ENCODE measurements at regions not wholly inside any gene's neighbourhood (a gene's known extent, or its start where the extent isn't known, plus 50 kb on each side); places are given as distances from the start of the nearest gene placed in this dataset.

DNA sequence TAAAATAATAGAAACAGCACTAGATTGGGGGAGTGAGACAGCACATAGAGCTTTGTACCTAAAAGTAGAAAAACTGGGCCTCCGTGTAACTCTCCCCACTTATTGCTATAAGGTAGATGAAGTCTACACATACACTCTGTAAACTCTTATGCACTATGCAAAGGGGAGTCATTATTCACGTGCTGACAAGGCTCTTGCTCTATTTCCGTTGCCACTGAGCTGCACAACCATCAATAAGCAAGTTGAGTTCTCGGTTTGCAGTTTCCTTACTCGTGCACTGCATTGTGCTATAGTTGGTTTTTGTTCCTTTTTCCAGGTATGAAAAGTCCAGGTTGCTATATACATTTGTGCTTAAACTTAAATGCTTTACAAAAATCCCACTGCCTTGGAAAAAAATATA lies 294.0 kb upstream of the DACH1 start:
- Mint-ChIP-seq H3K4me3 (no peak overlapping the region), H3K27ac (no peak overlapping the region), H3K36me3 (ENCODE audit: low read depth) (no peaks in the 10 kb centered on the region), H3K9me3 (no peaks in the 10 kb centered on the region), H3K27me3 (no peaks in the 10 kb centered on the region), H3K4me1 (ENCODE audit: low read depth) (no peaks in the 10 kb centered on the region)

DNA sequence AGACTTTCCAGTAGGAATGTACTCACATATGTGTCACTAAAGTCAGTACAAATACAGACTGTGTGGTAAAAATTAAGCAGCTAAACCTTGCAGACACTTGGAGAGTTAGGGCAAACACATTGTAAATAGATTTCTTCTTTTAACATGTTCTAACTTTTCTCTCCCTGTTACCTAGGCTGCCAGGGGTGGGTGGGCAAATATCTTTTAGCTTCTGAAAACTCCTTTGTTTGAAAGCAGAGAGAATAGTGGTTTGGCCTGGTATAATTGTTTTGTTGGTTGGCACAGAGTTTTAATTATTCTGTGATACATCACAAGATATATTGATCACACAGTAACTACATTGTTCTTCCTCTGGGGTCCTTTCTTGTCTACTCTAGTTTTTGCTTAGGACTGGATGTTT lies 289.8 kb upstream of the DACH1 start:
- H3K36me3 Mint-ChIP-seq (ENCODE audit: low read depth), result no peaks in the 10 kb centered on the region
- no peaks in the 10 kb centered on the region for H3K27me3 Mint-ChIP-seq
- H3K4me3 Mint-ChIP-seq, result no peak overlapping the region
- H3K4me1 Mint-ChIP-seq (ENCODE audit: low read depth), result no peaks in the 10 kb centered on the region
- no peak overlapping the region for H3K27ac Mint-ChIP-seq
- H3K9me3 Mint-ChIP-seq, result peaks cover 10% of the 10 kb centered on the region

DNA sequence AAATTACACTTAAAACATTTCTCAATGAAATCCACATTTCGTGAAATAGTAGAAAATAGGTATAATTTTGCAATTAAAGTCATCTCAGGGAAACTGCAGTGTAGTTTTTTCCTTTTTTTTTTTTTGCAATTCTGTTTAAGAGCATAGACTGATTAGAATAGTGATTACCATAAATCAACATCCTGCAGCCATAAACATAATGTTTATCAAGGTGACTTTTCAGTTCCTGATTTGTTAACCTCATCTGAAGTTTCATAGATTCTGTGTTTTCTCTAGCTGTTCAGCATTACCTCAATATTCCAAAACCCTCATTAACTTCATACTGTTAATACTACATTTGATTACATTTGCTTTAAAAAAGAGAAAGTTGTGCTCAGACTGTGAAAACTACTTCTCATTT lies 286.3 kb upstream of the DACH1 start:
- Mint-ChIP-seq H3K9me3 (peaks cover 10% of the 10 kb centered on the region), H3K27ac (no peak overlapping the region), H3K4me1 (ENCODE audit: low read depth) (no peaks in the 10 kb centered on the region), H3K4me3 (no peak overlapping the region), H3K36me3 (ENCODE audit: low read depth) (no peaks in the 10 kb centered on the region), H3K27me3 (no peaks in the 10 kb centered on the region)

DNA sequence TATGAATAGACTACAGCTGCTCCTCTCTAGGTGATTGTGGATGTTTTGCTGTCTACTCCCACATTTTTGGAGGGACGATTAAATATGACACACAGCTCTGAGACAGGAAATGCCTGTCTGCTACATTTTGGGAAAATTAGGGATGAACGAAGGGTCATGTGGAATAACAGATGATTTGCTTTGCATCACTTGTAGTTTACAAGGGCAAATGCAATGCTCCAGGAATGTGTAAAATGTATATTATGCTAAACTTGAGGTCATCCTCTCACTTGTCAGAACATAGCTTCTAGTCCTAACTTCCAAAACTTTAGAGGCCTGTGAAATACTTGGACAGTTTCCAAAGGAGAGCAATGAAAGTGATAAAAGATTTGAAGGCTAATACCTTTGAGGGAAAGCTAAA lies 284.2 kb upstream of the DACH1 start:
- Mint-ChIP-seq H3K36me3 (ENCODE audit: low read depth) (no peaks in the 10 kb centered on the region), H3K27ac (no peak overlapping the region), H3K9me3 (peaks cover 10% of the 10 kb centered on the region), H3K27me3 (no peaks in the 10 kb centered on the region), H3K4me3 (no peak overlapping the region), H3K4me1 (ENCODE audit: low read depth) (no peaks in the 10 kb centered on the region)

DNA sequence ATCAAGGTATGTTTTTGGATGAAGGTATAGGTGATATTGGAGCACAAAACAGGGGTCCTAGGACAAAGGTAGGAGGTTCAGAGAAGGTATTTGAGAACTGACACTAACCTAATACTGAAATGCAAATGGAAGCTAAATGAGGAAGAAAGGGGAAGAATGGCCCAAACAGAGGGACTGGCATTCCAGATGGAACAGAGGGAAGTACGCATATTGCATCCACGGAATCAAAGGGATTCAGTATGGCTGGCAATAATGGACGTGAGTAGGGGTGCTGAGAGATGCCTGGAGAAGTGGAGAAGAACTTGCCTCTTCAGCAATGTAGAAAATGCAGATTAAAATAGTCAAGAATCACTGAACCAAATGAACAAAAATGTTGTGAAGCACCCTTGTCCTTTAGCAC lies 283.5 kb upstream of the DACH1 start:
- H3K36me3 Mint-ChIP-seq (ENCODE audit: low read depth), result no peaks in the 10 kb centered on the region
- H3K9me3 Mint-ChIP-seq, result peaks cover 7% of the 10 kb centered on the region

DNA sequence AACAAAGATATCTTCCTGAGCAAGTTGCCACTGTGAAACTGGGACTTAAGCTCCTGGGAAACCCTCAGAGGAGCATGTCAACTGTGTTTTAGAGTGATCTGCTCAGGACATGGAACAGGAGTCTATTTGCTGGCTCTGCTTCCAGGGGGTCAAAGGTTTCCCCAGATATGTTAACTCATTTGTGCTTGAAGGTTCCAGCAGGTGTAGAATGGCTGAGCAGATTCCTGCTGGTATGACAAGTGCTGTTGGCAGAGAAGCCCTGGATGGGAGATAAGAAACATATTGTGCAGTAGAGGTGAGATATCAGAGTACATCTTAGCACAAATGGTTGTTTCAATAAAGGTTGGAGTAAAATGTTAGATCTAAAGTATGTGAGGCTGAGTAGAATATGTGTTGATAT lies 282.7 kb upstream of the DACH1 start:
- no peaks in the 10 kb centered on the region for H3K36me3 Mint-ChIP-seq (ENCODE audit: low read depth)
- peaks cover 3% of the 10 kb centered on the region for H3K9me3 Mint-ChIP-seq
- no peaks in the 10 kb centered on the region for H3K27me3 Mint-ChIP-seq
- H3K27ac Mint-ChIP-seq, result no peak overlapping the region
- H3K4me3 Mint-ChIP-seq, result no peak overlapping the region
- H3K4me1 Mint-ChIP-seq (ENCODE audit: low read depth), result no peaks in the 10 kb centered on the region

More for the DNA sequence above, 283.5 kb upstream of the DACH1 start:
- no peaks in the 10 kb centered on the region for H3K4me1 Mint-ChIP-seq (ENCODE audit: low read depth)
- H3K27me3 Mint-ChIP-seq, result no peaks in the 10 kb centered on the region
- no peak overlapping the region for H3K27ac Mint-ChIP-seq
- H3K4me3 Mint-ChIP-seq, result no peak overlapping the region

DNA sequence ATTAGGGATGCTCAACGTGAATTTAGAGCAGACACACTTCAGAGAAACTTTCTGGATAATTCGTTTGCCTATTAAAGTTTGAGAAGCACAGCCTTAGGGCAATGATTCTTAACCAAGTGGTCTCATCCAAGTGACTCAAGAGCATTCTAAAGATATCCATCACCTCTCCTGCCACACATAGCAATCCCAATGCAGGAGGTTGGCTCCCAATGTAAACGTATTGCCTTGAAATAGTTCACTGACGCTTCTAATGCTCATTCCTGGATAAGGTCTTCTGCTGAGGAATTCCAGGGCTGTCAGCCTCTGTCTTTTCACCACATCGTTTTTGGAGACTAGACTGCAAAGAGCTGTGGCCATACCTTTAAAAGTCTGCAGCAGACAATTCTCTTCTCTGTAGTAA lies 279.8 kb upstream of the DACH1 start:
- no peaks in the 10 kb centered on the region for H3K4me1 Mint-ChIP-seq (ENCODE audit: low read depth)
- H3K36me3 Mint-ChIP-seq (ENCODE audit: low read depth), result no peaks in the 10 kb centered on the region
- no peak overlapping the region for H3K27ac Mint-ChIP-seq
- H3K4me3 Mint-ChIP-seq, result no peak overlapping the region
- peaks cover 3% of the 10 kb centered on the region for H3K9me3 Mint-ChIP-seq
- H3K27me3 Mint-ChIP-seq, result no peaks in the 10 kb centered on the region

DNA sequence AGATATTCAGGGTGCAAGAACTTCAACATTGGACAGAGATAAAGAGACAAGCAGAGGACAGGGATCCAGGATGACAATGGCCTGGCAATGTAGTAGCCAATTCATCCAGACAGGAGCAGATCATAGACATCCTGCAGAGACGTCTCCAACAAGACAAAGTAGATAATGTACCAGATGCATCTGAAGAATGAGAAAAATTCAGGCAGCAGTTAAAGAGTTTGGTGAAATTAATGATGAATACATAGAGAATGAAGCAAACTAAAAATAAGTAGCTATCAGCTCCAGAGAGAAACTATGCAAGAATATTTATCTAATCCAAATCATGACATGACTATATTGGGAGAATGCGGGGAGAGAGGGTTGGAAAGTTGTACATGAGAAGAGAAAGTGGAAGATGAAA lies 278.4 kb upstream of the DACH1 start:
- no peaks in the 10 kb centered on the region for H3K36me3 Mint-ChIP-seq (ENCODE audit: low read depth)

DNA sequence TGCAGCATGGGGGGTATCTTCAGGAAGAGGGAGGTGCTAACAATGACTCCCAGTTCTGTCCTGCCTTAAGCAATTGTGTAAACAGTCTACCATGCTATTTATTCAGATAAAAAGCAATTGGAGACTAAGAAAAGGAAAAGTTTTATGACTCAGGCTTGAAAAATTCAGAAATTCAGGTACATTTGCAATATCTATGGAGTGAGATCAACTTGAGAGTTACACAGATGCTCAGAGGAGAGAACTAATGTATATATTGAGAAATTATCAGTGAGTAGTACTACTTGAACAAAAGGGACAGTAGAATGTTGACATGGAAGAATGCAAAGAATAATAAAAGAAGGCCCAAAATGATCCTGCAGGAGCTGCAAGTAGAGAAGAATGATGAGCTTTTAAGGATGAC lies 277.6 kb upstream of the DACH1 start:
- no peaks in the 10 kb centered on the region for H3K36me3 Mint-ChIP-seq (ENCODE audit: low read depth)
- H3K27ac Mint-ChIP-seq, result no peak overlapping the region
- no peak overlapping the region for H3K4me3 Mint-ChIP-seq
- no peaks in the 10 kb centered on the region for H3K27me3 Mint-ChIP-seq
- H3K4me1 Mint-ChIP-seq (ENCODE audit: low read depth), result no peaks in the 10 kb centered on the region
- peaks cover 3% of the 10 kb centered on the region for H3K9me3 Mint-ChIP-seq

More for the DNA sequence above, 278.4 kb upstream of the DACH1 start:
- no peak overlapping the region for H3K4me3 Mint-ChIP-seq
- H3K4me1 Mint-ChIP-seq (ENCODE audit: low read depth), result no peaks in the 10 kb centered on the region
- H3K9me3 Mint-ChIP-seq, result peaks cover 3% of the 10 kb centered on the region
- H3K27me3 Mint-ChIP-seq, result no peaks in the 10 kb centered on the region
- H3K27ac Mint-ChIP-seq, result no peak overlapping the region

DNA sequence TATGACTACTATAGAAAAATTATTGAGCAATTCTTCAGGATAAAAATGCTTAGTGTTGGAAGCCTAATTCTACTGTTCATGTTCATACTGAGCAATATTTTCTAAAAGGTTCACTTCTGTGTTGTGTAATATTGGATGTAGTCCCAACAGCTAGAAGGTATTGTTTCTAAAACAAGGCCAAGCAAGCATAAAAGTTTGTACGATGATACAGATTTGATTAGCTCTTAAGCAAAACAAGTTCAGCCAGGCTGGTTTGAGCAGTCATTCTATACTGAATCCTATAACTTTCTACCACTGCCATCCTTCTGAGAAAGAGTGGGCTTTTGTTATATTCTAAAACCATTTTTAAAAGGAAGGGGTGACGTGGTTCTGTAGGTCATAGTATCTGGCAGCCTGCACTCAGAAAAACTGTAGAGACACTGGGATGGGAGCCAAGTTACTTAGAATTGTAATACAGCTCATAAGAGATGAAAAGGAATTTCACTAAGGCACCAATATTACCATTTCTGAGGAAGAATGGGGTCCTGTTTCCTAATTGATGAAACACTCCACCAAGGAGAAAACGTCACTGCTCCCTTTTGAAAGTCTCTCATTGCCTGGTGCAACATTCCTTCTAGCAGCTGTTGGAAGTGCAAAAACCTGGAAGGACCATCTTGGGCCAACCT lies 275.0 kb upstream of the DACH1 start:
- no peaks in the 10 kb centered on the region for H3K36me3 Mint-ChIP-seq (ENCODE audit: low read depth)
- H3K9me3 Mint-ChIP-seq, result peaks cover 3% of the 10 kb centered on the region
- H3K4me3 Mint-ChIP-seq, result no peak overlapping the region
- no peak overlapping the region for H3K27ac Mint-ChIP-seq
- H3K27me3 Mint-ChIP-seq, result no peaks in the 10 kb centered on the region
- no peaks in the 10 kb centered on the region for H3K4me1 Mint-ChIP-seq (ENCODE audit: low read depth)

DNA sequence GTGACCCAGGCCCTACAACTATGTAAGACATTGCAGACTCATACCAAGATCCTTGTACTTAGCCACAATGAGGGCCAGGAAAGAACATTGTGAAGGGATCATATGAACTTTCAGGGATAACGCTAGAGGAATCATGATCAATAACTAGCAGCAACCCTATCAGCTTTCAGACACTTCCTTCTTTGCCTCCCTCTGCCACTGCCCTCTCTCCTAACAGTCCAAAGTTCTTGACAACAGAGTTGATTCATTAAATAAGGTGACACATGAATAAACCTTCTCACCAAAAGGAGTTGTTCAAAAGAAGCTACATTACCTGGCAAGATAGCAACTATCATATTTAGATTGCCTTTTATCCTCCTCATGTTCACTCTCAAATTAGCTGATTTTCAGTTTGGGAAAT lies 272.2 kb upstream of the DACH1 start:
- no peak overlapping the region for H3K4me3 Mint-ChIP-seq
- H3K36me3 Mint-ChIP-seq (ENCODE audit: low read depth), result no peaks in the 10 kb centered on the region
- H3K27ac Mint-ChIP-seq, result no peak overlapping the region
- no peaks in the 10 kb centered on the region for H3K9me3 Mint-ChIP-seq
- H3K4me1 Mint-ChIP-seq (ENCODE audit: low read depth), result no peaks in the 10 kb centered on the region
- H3K27me3 Mint-ChIP-seq, result no peaks in the 10 kb centered on the region

DNA sequence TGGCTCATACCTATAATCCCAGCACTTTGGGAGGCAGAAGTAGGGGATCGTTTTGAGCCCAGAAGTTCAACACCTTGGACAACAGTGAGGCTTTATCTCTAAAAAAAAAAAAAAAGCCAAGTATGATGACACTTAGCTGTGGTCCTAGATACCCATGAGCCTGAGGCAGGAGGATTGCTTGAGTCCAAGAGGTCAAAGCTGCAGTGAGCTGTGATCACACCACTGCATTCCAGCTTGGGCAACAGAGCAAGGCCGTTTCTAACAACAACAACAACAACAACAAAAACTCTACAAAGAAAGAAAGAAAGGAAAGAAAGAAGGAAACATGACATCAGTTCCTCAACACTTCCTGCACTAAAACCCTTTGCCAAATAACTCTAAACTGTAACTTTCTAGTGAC lies 265.1 kb upstream of the DACH1 start:
- Mint-ChIP-seq H3K4me3 (no peak overlapping the region), H3K4me1 (ENCODE audit: low read depth) (no peaks in the 10 kb centered on the region), H3K27ac (no peak overlapping the region), H3K9me3 (no peaks in the 10 kb centered on the region), H3K36me3 (ENCODE audit: low read depth) (no peaks in the 10 kb centered on the region), H3K27me3 (no peaks in the 10 kb centered on the region)

DNA sequence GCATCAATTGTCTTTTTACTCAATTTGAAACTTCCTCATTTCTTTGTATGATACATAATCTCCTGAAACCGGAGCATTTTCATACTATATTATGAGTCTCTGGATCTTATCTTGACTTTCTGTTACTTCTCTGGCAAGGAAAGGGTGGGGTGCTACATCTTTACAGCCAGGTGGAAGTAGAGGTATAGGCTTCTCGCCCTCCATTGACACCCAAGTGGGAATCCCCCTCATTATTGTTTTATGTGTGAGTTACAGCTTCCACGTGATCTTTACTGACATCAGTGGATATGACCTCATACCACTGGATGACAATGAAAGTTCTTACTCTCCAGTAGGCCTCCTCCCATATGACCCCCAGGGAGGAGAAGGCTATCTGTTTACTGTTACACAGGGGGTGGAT lies 262.1 kb upstream of the DACH1 start:
- Mint-ChIP-seq H3K27me3 (no peaks in the 10 kb centered on the region), H3K9me3 (no peaks in the 10 kb centered on the region), H3K27ac (no peak overlapping the region), H3K4me3 (no peak overlapping the region), H3K36me3 (ENCODE audit: low read depth) (no peaks in the 10 kb centered on the region), H3K4me1 (ENCODE audit: low read depth) (no peaks in the 10 kb centered on the region)

DNA sequence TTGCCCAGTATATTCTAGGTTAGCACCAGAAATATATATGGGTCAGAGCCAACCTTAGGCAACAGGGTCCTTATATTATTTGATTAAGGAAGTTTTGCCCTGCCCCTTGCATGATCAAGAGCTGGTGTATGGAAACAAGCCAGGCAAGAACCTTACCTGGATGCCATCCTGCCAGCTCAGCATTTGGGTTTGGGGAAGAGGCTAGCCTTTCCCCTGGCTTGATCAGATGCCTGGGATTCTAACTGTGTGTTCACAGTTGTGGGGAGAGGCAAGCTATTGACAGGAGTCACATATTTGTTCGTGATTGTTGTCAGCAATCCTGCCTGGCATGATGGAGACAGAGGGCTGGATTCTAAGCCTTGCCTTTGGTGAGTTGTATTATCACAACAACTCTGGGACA lies 260.0 kb upstream of the DACH1 start:
- no peaks in the 10 kb centered on the region for H3K27me3 Mint-ChIP-seq
- H3K27ac Mint-ChIP-seq, result no peak overlapping the region
- H3K36me3 Mint-ChIP-seq (ENCODE audit: low read depth), result no peaks in the 10 kb centered on the region
- H3K4me3 Mint-ChIP-seq, result no peak overlapping the region
- no peaks in the 10 kb centered on the region for H3K4me1 Mint-ChIP-seq (ENCODE audit: low read depth)
- no peaks in the 10 kb centered on the region for H3K9me3 Mint-ChIP-seq

DNA sequence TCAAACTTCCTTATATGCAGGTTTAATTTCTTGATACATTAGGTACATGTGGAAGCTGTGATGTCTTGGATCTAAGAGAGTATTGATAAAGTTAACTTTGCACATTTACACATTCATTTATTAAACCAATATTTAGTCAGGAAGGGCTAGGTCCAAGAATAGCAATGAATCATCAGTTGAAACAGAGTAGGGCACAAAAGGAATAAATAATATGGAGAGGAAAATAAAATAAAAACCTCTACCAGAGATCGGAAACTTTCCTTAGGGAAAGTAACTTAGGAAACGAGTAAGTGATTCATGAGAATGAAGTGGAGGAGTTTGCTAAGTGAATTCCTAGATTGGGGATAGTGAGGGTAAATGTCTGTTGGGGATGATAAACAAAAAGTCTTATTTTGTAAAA lies 259.4 kb upstream of the DACH1 start:
- Mint-ChIP-seq H3K4me1 (ENCODE audit: low read depth) (no peaks in the 10 kb centered on the region), H3K9me3 (no peaks in the 10 kb centered on the region), H3K27ac (no peak overlapping the region), H3K36me3 (ENCODE audit: low read depth) (no peaks in the 10 kb centered on the region), H3K27me3 (no peaks in the 10 kb centered on the region), H3K4me3 (no peak overlapping the region)

DNA sequence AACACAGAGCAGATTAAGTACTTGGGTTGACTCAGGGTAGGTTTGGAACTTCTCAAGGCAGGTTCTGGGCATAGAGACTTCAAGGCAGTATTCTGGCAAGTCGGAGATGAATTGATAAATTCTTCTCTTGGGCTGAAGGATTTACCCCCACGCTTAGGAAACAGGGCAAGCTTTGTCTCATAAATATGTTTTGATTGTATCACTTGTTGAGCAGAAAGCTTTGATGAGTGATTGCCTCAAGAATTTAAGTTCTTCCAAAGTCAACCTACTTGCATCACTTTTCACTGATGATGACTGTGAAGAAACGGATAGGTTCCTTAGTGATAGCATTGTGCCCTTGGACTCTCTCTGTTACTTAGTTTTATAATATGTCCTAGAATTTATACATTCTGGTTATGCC lies 258.6 kb upstream of the DACH1 start:
- Mint-ChIP-seq H3K27ac (no peak overlapping the region), H3K4me1 (ENCODE audit: low read depth) (no peaks in the 10 kb centered on the region), H3K36me3 (ENCODE audit: low read depth) (no peaks in the 10 kb centered on the region), H3K4me3 (no peak overlapping the region), H3K27me3 (no peaks in the 10 kb centered on the region), H3K9me3 (no peaks in the 10 kb centered on the region)

All from stimulated activated naive CD8-positive, alpha-beta T cell treated with anti-CD3 and anti-CD28 coated beads, Interleukin-15, Interleukin-2, amounts not matched to agents 100 ng/mL and 50 ng/mL, for 24 hours (primary cell).